ENCODE measurements at regions not wholly inside any gene's neighbourhood (a gene's known extent, or its start where the extent isn't known, plus 50 kb on each side); places are given as distances from the start of the nearest gene placed in this dataset.

- TF ChIP-seq CTCF (IDR thresholded peaks at IDR 0.05; ENCODE audit: poor library complexity, severe bottlenecking) (no peak), REST (IDR thresholded peaks at IDR 0.05; ENCODE audit: borderline replicate concordance) (no peak), EZH2 (IDR thresholded peaks at IDR 0.05; ENCODE audit: borderline replicate concordance, insufficient read depth, low read length, poor library complexity, severe bottlenecking) (no peak), EP300 (conservative IDR thresholded peaks at IDR 0.05; ENCODE audit: poor library complexity, severe bottlenecking) (no peak), MXI1 (conservative IDR thresholded peaks at IDR 0.05; ENCODE audit: poor library complexity, severe bottlenecking) (no peak), TAF1 (IDR thresholded peaks at IDR 0.05; ENCODE audit: low read depth) (no peak), SMC3 (conservative IDR thresholded peaks at IDR 0.05; ENCODE audit: poor library complexity) (no peak)
These were observed 380.7 kb downstream of the SEC16B start for GRCh38 chr1:177589166-177589565.
